A673 (cell line): ENCODE measurements at regions not wholly inside any gene's neighbourhood (a gene's known extent, or its start where the extent isn't known, plus 50 kb on each side); places are given as distances from the start of the nearest gene placed in this dataset.

ENCODE experiments used
- EZH2 ChIP-seq: fragments of 200-600 bp; sonication (generic); IDR thresholded peaks from 2 replicates; pipeline ENCODE4 v1.6.1; 2017; ENCODE audit warnings: borderline replicate concordance, low read depth, mild to moderate bottlenecking, mixed read lengths, antibody characterized with exemption, low read length; ENCODE audit not compliant: poor library complexity, severe bottlenecking
- TF ChIP-seq, protein P1 (sequence below): fragments of 300-800, 200-600 bp; sonication (generic); conservative IDR thresholded peaks from 2 replicates; pipeline ENCODE4 v1.5.1; 2017; ENCODE audit warnings: low read depth, mild to moderate bottlenecking, antibody characterized with exemption, low read length, moderate library complexity, mixed read lengths

DNA sequence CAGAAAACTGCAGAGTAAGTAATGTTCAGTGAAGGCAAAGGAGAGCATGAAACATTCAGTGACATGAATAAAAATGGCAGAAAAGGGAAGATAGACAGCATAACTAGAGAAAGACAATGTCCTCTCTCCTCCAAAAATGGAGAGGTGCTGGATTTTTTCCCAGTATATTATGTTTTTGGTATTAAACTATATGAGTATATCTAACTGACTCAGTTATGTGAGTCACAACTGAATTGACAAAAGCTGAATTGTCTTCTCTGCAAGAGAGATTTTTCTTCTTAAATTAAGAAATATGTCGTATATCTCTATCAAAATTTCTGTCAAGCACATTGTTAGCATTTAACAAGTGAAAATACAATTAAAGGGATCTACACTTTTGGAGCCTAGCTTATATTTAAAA, 375.1 kb downstream of the CHSY3 start:
- TF ChIP-seq, protein P1, sequence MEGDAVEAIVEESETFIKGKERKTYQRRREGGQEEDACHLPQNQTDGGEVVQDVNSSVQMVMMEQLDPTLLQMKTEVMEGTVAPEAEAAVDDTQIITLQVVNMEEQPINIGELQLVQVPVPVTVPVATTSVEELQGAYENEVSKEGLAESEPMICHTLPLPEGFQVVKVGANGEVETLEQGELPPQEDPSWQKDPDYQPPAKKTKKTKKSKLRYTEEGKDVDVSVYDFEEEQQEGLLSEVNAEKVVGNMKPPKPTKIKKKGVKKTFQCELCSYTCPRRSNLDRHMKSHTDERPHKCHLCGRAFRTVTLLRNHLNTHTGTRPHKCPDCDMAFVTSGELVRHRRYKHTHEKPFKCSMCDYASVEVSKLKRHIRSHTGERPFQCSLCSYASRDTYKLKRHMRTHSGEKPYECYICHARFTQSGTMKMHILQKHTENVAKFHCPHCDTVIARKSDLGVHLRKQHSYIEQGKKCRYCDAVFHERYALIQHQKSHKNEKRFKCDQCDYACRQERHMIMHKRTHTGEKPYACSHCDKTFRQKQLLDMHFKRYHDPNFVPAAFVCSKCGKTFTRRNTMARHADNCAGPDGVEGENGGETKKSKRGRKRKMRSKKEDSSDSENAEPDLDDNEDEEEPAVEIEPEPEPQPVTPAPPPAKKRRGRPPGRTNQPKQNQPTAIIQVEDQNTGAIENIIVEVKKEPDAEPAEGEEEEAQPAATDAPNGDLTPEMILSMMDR: no peak
- TF ChIP-seq EZH2: no peak
